HEK293 (cell line): ENCODE measurements at regions not wholly inside any gene's neighbourhood (a gene's known extent, or its start where the extent isn't known, plus 50 kb on each side); places are given as distances from the start of the nearest gene placed in this dataset.

Experiments used
- CTCF ChIA-PET: fragments of 350-600 bp; formaldehyde crosslinking; extraction: SDS; loops from one replicate; lab custom pipeline; 2021; ENCODE audit warnings: antibody characterized with exemption; lab: Yijun Ruan, JAX
- POLR2A ChIA-PET: fragments of 300-600 bp; formaldehyde crosslinking; extraction: SDS; loops from one replicate; lab custom pipeline; 2020; ENCODE audit warnings: antibody characterized with exemption, inconsistent platforms; lab: Yijun Ruan, JAX
- H3K27ac ChIP-seq: fragments of 200-500 bp; sonication (Bioruptor generic); 2 replicates; pipeline ENCODE4 v1.5.1; 2014; ENCODE audit warnings: low read depth, low read length, control low read depth, inconsistent platforms; ENCODE audit errors: extremely low read depth
- H3K36me3 ChIP-seq, 2 experiments: fragments of 200-500 bp in 1 of 2; sonication (Bioruptor generic) in 1 of 2; 1 replicate in 1 of 2; 2 replicates in 1 of 2; pipeline ENCODE4 v1.5.1; 2014 to 2017; ENCODE audit warnings: inconsistent platforms in 2 of 2, low read length in 2 of 2; ENCODE audit not compliant: control insufficient read depth in 2 of 2, insufficient read depth in 1 of 2
- H3K4me1 ChIP-seq: fragments of 200-500 bp; sonication (Bioruptor generic); 2 replicates; pipeline ENCODE4 v1.5.1; 2014; ENCODE audit warnings: mild to moderate bottlenecking, low read length, inconsistent platforms; ENCODE audit not compliant: control insufficient read depth, insufficient read depth
- H3K4me3 ChIP-seq: 2 replicates; pipeline ENCODE4 v1.5.1; 2011; ENCODE audit warnings: low read depth, mild to moderate bottlenecking, control low read depth, low read length, moderate library complexity
- H3K9me3 ChIP-seq: fragments of 200-500 bp; sonication (Bioruptor generic); 2 replicates; pipeline ENCODE4 v1.5.1; 2014; ENCODE audit warnings: low read depth, low read length, inconsistent platforms; ENCODE audit not compliant: control insufficient read depth, insufficient read depth
- FEZF1 ChIP-seq: fragments of 450-650 bp; formaldehyde crosslinking; IDR thresholded peaks from 2 replicates; pipeline ENCODE4 v1.5.1; 2016; ENCODE audit warnings: missing biosample characterization, missing genetic modification characterization
- GLI2 ChIP-seq: fragments of 450-650 bp; formaldehyde crosslinking; IDR thresholded peaks from 2 replicates; pipeline ENCODE4; 2017; ENCODE audit warnings: missing biosample characterization, missing genetic modification characterization, low read depth, borderline replicate concordance
- OSR2 ChIP-seq: fragments of 450-650 bp; formaldehyde crosslinking; IDR thresholded peaks from 2 replicates; pipeline ENCODE4 v1.5.1; 2016; ENCODE audit warnings: missing biosample characterization, missing genetic modification characterization
- SP7 ChIP-seq: fragments of 450-650 bp; formaldehyde crosslinking; IDR thresholded peaks from 2 replicates; pipeline ENCODE4 v1.5.1; 2016; ENCODE audit warnings: missing biosample characterization, missing genetic modification characterization
- ZNF169 ChIP-seq: fragments of 450-650 bp; formaldehyde crosslinking; IDR thresholded peaks from 2 replicates; pipeline ENCODE4 v1.5.1; 2016; ENCODE audit warnings: missing biosample characterization, missing genetic modification characterization
- ZNF223 ChIP-seq: fragments of 450-650 bp; formaldehyde crosslinking; IDR thresholded peaks from 2 replicates; pipeline ENCODE4 v1.5.1; 2016; ENCODE audit warnings: missing biosample characterization, missing genetic modification characterization
- ZNF23 ChIP-seq: fragments of 450-650 bp; formaldehyde crosslinking; IDR thresholded peaks from 2 replicates; pipeline ENCODE4 v1.5.1; 2016; ENCODE audit warnings: missing biosample characterization, missing genetic modification characterization, borderline replicate concordance
- ZNF292 ChIP-seq: fragments of 450-650 bp; formaldehyde crosslinking; IDR thresholded peaks from 2 replicates; pipeline ENCODE4 v1.5.1; 2016; ENCODE audit warnings: low read depth, missing biosample characterization, missing genetic modification characterization, borderline replicate concordance
- ZNF341 ChIP-seq: fragments of 450-650 bp; formaldehyde crosslinking; IDR thresholded peaks from 2 replicates; pipeline ENCODE4; 2016; ENCODE audit warnings: low read depth, missing biosample characterization, missing genetic modification characterization
- ZNF654 ChIP-seq: fragments of 450-650 bp; formaldehyde crosslinking; IDR thresholded peaks from 2 replicates; pipeline ENCODE4 v1.5.1; 2016; ENCODE audit warnings: low read depth, missing biosample characterization, missing genetic modification characterization
- ZNF843 ChIP-seq: fragments of 450-650 bp; formaldehyde crosslinking; IDR thresholded peaks from 2 replicates; pipeline ENCODE4 v1.5.1; 2016; ENCODE audit warnings: missing biosample characterization, missing genetic modification characterization
- ZXDB ChIP-seq: fragments of 450-650 bp; formaldehyde crosslinking; IDR thresholded peaks from 2 replicates; pipeline ENCODE4 v1.5.1; 2016; ENCODE audit warnings: missing biosample characterization, missing genetic modification characterization
- TF ChIP-seq, protein P1 (sequence below): fragments of 450-650 bp; formaldehyde crosslinking; IDR thresholded peaks from 2 replicates; pipeline ENCODE4 v1.5.1; 2017; ENCODE audit warnings: missing biosample characterization, missing genetic modification characterization
- TF ChIP-seq, protein P2 (sequence below): fragments of 450-650 bp; formaldehyde crosslinking; IDR thresholded peaks from 2 replicates; pipeline ENCODE4 v1.5.1; 2016; ENCODE audit warnings: missing biosample characterization, missing genetic modification characterization, low read depth
- TF ChIP-seq, protein P3 (sequence below): fragments of 450-650 bp; formaldehyde crosslinking; IDR thresholded peaks from 2 replicates; pipeline ENCODE4 v1.5.1; 2017; ENCODE audit warnings: missing biosample characterization, missing genetic modification characterization
- TF ChIP-seq, protein P4 (sequence below): fragments of 450-650 bp; formaldehyde crosslinking; IDR thresholded peaks from 2 replicates; pipeline ENCODE4 v1.5.1; 2016; ENCODE audit warnings: missing biosample characterization, missing genetic modification characterization

DNA sequence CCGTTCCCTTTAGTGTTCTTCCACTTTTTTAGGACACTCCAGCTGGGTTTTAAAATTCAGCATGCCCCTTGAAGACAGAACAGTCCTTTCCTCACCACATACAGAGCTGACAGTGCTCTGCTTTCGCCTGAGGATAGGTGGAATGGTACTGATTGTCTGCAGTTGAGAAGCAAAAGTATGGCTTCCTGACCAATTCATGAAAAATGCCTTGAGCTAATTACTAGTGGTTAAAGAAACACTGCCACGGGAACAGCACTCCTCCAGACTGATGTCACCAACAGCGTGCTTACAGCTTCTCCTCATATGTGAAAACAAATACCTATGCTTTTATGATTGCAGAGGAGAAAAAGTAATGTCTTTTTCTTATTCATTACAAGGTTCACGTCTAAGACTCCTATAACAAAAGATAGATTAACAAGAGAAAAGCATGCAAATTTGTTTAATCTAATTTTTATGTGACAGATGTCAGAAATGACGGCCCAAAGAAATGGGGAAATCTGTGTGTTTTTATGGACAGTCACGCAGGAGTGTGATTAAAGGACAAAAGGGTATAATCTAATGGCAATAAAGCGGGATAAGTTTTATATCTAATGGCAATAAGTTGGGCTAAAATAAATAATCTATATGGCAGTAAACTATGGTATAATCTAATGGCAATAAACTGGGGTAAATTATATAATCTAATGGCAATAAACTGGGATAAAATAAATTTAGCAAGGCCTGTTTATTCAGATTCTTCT is 123.4 kb upstream of the ARHGAP42 start:
- POLR2A ChIA-PET = no interaction called here
- Histone ChIP-seq H3K4me1 (no peaks in the 10 kb centered on the region), H3K9me3 (no peaks in the 10 kb centered on the region), H3K36me3 (no peaks in the 10 kb centered on the region), H3K4me3 (no peak overlapping the region), H3K27ac (no peak overlapping the region)
- CTCF ChIA-PET = interaction anchor here (1.0 to 1.1 kb wide), 2 partner anchors 13 to 370 kb away, joined by 3 read pairs; no protein-coding TSS in a partner anchor
- peak; percentile 53 for TF ChIP-seq SP7
- TF ChIP-seq, protein P1, sequence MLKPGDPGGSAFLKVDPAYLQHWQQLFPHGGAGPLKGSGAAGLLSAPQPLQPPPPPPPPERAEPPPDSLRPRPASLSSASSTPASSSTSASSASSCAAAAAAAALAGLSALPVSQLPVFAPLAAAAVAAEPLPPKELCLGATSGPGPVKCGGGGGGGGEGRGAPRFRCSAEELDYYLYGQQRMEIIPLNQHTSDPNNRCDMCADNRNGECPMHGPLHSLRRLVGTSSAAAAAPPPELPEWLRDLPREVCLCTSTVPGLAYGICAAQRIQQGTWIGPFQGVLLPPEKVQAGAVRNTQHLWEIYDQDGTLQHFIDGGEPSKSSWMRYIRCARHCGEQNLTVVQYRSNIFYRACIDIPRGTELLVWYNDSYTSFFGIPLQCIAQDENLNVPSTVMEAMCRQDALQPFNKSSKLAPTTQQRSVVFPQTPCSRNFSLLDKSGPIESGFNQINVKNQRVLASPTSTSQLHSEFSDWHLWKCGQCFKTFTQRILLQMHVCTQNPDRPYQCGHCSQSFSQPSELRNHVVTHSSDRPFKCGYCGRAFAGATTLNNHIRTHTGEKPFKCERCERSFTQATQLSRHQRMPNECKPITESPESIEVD (tag by site-specific recombination) = 0 out of 2 replicates have a peak, but pooled peaks have one; percentile 18
- TF ChIP-seq, protein P2, sequence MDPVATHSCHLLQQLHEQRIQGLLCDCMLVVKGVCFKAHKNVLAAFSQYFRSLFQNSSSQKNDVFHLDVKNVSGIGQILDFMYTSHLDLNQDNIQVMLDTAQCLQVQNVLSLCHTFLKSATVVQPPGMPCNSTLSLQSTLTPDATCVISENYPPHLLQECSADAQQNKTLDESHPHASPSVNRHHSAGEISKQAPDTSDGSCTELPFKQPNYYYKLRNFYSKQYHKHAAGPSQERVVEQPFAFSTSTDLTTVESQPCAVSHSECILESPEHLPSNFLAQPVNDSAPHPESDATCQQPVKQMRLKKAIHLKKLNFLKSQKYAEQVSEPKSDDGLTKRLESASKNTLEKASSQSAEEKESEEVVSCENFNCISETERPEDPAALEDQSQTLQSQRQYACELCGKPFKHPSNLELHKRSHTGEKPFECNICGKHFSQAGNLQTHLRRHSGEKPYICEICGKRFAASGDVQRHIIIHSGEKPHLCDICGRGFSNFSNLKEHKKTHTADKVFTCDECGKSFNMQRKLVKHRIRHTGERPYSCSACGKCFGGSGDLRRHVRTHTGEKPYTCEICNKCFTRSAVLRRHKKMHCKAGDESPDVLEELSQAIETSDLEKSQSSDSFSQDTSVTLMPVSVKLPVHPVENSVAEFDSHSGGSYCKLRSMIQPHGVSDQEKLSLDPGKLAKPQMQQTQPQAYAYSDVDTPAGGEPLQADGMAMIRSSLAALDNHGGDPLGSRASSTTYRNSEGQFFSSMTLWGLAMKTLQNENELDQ (tag by site-specific recombination) = no peak
- TF ChIP-seq ZNF23 = no peak
- TF ChIP-seq ZXDB (tag by site-specific recombination) = 0 out of 2 replicates have a peak, but pooled peaks have one; percentile 38
- TF ChIP-seq, protein P3, sequence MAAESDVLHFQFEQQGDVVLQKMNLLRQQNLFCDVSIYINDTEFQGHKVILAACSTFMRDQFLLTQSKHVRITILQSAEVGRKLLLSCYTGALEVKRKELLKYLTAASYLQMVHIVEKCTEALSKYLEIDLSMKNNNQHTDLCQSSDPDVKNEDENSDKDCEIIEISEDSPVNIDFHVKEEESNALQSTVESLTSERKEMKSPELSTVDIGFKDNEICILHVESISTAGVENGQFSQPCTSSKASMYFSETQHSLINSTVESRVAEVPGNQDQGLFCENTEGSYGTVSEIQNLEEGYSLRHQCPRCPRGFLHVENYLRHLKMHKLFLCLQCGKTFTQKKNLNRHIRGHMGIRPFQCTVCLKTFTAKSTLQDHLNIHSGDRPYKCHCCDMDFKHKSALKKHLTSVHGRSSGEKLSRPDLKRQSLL (tag by site-specific recombination) = no peak
- TF ChIP-seq ZNF843 (tag by site-specific recombination) = peak; percentile 86
- peak; percentile 41; the same call in 1 of the 2 replicates for TF ChIP-seq OSR2 (tag by site-specific recombination)
- peak; percentile 64 for TF ChIP-seq FEZF1 (tag by site-specific recombination)

DNA sequence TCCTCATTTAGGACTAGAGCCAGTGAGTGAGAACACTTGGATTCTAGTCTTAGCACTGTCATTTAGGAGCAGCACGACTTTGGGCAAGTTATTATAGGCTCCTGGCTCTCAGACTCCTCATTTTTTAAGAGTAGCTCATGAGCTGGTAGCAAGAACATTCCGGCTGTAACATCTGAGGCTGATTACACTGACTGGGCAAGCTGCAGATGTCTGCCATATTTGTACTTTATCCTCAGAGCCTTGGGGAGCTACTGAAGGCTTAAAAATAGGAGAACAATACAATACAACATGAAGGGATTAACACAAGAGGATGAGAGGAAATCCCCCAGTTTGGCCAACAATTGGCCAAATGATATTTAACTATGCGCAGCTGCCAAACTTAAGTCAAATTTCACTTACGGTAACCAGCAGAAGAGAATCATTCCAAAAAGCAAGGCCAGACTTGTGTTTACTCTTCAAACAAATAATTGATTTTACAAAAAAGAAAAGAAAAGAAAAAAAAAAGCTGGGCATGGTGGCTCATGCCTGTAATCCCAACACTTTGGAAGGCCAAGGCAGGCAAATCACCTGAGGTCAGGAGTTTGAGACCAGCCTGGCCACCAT is 113.1 kb upstream of the ARHGAP42 start:
- no peaks in the 10 kb centered on the region for H3K9me3 ChIP-seq
- CTCF ChIA-PET = interaction anchor here (0.5 to 0.7 kb wide), 3 partner anchors 107 to 1719 kb away, joined by 3 to 4 read pairs (median 3); no protein-coding TSS in a partner anchor
- no peak overlapping the region for H3K27ac ChIP-seq
- no peaks in the 10 kb centered on the region for H3K4me1 ChIP-seq
- TF ChIP-seq ZNF292 (tag by site-specific recombination) (no peak), GLI2 (tag by site-specific recombination) (no peak)
- POLR2A ChIA-PET = no interaction called here
- no peaks in the 10 kb centered on the region for H3K36me3 ChIP-seq
- H3K4me3 ChIP-seq = no peak overlapping the region

DNA sequence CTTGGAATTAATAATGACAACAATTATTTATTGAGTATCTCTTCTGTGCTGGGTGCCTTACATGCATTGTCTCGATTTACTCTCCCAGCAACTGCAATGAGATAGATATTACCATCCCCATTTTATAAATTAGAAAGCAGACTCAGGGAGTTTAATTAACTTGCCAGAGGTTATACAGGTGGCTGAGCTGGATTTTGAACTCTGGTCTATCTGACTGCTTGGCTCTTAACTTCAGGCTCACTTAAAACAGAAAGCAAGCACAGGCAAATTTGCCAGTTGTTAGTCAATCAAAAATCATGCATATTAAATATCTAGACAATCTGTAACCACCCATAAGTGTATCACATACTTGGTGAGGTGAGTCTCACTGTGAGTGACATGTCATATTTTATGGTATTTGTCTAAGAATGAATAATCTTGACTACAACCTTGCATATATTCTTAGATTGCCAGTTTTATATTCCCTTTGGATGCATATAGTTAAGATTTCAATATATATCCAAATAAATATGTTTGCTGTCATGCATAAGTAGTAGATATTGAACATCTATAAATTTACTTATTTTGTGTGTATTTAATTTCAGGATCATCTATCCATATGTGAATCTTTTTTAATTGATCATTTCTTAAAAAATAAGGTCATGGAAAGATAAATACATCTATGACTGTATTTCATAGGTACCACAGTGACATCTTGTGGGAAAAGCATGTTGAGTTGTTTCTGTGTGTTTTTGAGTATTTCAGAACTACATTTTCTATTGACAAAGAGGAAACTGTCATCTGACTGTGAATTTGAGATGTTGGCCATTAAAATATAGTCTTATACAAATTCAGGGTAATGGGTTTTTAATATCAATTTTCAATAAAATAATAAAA is 112.0 kb upstream of the ARHGAP42 start:
- no peak overlapping the region for H3K4me3 ChIP-seq
- no peaks in the 10 kb centered on the region for H3K4me1 ChIP-seq
- H3K9me3 ChIP-seq = no peaks in the 10 kb centered on the region
- ChIA-PET POLR2A (no interaction called here), CTCF (interaction anchor here (0.7 kb wide), 4 partner anchors 91 to 1593 kb away, joined by 3 read pairs; no protein-coding TSS in a partner anchor)
- no peaks in the 10 kb centered on the region for H3K36me3 ChIP-seq
- H3K27ac ChIP-seq = no peak overlapping the region
- TF ChIP-seq ZNF223 (tag by site-specific recombination) = no peak
- peak; percentile 74 for TF ChIP-seq ZNF654 (tag by site-specific recombination)
- no peak for TF ChIP-seq ZNF169 (tag by site-specific recombination)
- TF ChIP-seq, protein P4, sequence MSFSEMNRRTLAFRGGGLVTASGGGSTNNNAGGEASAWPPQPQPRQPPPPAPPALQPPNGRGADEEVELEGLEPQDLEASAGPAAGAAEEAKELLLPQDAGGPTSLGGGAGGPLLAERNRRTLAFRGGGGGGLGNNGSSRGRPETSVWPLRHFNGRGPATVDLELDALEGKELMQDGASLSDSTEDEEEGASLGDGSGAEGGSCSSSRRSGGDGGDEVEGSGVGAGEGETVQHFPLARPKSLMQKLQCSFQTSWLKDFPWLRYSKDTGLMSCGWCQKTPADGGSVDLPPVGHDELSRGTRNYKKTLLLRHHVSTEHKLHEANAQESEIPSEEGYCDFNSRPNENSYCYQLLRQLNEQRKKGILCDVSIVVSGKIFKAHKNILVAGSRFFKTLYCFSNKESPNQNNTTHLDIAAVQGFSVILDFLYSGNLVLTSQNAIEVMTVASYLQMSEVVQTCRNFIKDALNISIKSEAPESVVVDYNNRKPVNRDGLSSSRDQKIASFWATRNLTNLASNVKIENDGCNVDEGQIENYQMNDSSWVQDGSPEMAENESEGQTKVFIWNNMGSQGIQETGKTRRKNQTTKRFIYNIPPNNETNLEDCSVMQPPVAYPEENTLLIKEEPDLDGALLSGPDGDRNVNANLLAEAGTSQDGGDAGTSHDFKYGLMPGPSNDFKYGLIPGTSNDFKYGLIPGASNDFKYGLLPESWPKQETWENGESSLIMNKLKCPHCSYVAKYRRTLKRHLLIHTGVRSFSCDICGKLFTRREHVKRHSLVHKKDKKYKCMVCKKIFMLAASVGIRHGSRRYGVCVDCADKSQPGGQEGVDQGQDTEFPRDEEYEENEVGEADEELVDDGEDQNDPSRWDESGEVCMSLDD (tag by site-specific recombination) = no peak
- TF ChIP-seq ZNF341 (tag by site-specific recombination) = no peak
